ENCODE measurements at regions not wholly inside any gene's neighbourhood (a gene's known extent, or its start where the extent isn't known, plus 50 kb on each side); places are given as distances from the start of the nearest gene placed in this dataset.

DNA sequence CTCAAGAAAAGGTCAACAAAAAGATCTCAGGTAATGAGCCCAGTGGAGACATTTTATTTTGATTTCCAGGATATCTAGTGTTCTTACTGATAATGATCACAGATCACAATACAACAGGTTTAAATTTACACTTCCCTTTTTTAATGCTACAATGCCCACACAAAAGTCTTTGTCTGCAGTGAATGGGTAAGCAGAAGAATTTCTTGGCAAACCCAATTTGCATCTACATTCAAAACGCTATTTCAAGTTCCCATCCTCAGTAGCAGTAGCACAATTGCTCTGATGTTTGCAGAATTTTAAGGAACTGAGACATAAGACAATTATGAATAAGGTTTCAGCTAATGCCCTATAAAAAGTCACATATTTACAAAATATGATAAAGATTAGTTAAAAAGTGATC is 929.4 kb upstream of the PIK3C3 start:
- H3K9me3 Mint-ChIP-seq: no peaks in the 10 kb centered on the region

DNA sequence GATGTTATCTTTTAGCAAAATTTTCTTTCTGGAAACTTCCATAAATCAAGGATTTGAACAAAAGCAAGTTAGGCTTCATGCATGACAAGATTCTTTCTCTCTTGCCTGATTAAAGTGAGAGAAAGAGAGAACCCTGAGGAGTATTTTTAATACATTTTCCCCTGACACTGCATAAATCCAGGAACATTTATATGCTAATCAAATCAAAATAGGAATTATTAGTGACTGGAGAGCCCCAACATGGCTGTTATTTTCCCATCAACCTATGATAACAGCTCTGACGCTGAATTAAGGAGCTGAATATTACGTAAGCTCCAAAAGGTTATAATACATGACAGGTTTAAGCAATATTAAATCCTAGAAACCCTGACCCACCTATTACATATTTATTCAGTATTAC is 930.2 kb upstream of the PIK3C3 start:
- Histone ChIP-seq H3K36me3 (ENCODE audit: control insufficient read depth, insufficient read depth, low read length) (no peaks in the 10 kb centered on the region), H3K9me3 (ENCODE audit: control insufficient read depth, low read length) (no peaks in the 10 kb centered on the region), H3K27me3 (ENCODE audit: control insufficient read depth, insufficient read depth, low read length, poor library complexity, severe bottlenecking) (no peaks in the 10 kb centered on the region), H3K4me1 (ENCODE audit: control insufficient read depth, insufficient read depth, low read length) (no peaks in the 10 kb centered on the region), H3K9ac (ENCODE audit: extremely low read depth, low read length, poor library complexity, severe bottlenecking) (no peak overlapping the region), H3K27ac (ENCODE audit: low read depth, low read length) (no peak overlapping the region), H3K4me3 (ENCODE audit: low read length) (no peak overlapping the region)
- no peaks in the 10 kb centered on the region for H3K36me3 Mint-ChIP-seq (ENCODE audit: low read depth)
- WGBS, 2 experiments (ENCODE audit: insufficient coverage in 1 of 2, insufficient read length in 1 of 2): 95 to 100% methylated on average over 1 to 2 of the region's 2 CpGs
- H3K9me3 Mint-ChIP-seq: no peaks in the 10 kb centered on the region
- H3K4me1 Mint-ChIP-seq: peaks cover 4% of the 10 kb centered on the region
- H3K4me3 Mint-ChIP-seq: no peak overlapping the region
- no peaks in the 10 kb centered on the region for H3K27me3 Mint-ChIP-seq (ENCODE audit: insufficient read depth)
- TF ChIP-seq, protein P1, sequence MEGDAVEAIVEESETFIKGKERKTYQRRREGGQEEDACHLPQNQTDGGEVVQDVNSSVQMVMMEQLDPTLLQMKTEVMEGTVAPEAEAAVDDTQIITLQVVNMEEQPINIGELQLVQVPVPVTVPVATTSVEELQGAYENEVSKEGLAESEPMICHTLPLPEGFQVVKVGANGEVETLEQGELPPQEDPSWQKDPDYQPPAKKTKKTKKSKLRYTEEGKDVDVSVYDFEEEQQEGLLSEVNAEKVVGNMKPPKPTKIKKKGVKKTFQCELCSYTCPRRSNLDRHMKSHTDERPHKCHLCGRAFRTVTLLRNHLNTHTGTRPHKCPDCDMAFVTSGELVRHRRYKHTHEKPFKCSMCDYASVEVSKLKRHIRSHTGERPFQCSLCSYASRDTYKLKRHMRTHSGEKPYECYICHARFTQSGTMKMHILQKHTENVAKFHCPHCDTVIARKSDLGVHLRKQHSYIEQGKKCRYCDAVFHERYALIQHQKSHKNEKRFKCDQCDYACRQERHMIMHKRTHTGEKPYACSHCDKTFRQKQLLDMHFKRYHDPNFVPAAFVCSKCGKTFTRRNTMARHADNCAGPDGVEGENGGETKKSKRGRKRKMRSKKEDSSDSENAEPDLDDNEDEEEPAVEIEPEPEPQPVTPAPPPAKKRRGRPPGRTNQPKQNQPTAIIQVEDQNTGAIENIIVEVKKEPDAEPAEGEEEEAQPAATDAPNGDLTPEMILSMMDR (conservative IDR thresholded peaks at IDR 0.05): no peak
- no peak overlapping the region for H3K27ac Mint-ChIP-seq
- no peak for DNase-seq

More for the DNA sequence above, 929.4 kb upstream of the PIK3C3 start:
- no peaks in the 10 kb centered on the region for H3K36me3 Mint-ChIP-seq (ENCODE audit: low read depth)
- no peak overlapping the region for H3K4me3 Mint-ChIP-seq
- no peak for DNase-seq
- no peaks in the 10 kb centered on the region for H3K4me1 ChIP-seq (ENCODE audit: control insufficient read depth, insufficient read depth, low read length)
- 42% methylated on average over 1 of the region's 1 CpG; no CpG with 5 or more reads in 1 of the 2 experiments for WGBS, 2 experiments (ENCODE audit: insufficient coverage in 1 of 2, insufficient read length in 1 of 2)
- no peak overlapping the region for H3K27ac Mint-ChIP-seq
- no peak overlapping the region for H3K9ac ChIP-seq (ENCODE audit: extremely low read depth, low read length, poor library complexity, severe bottlenecking)
- H3K9me3 ChIP-seq (ENCODE audit: control insufficient read depth, low read length): no peaks in the 10 kb centered on the region
- TF ChIP-seq, protein P1 (conservative IDR thresholded peaks at IDR 0.05): no peak
- no peak overlapping the region for H3K27ac ChIP-seq (ENCODE audit: low read depth, low read length)
- peaks cover 4% of the 10 kb centered on the region for H3K4me1 Mint-ChIP-seq
- no peaks in the 10 kb centered on the region for H3K36me3 ChIP-seq (ENCODE audit: control insufficient read depth, insufficient read depth, low read length)
- no peaks in the 10 kb centered on the region for H3K27me3 Mint-ChIP-seq (ENCODE audit: insufficient read depth)
- H3K4me3 ChIP-seq (ENCODE audit: low read length): no peak overlapping the region
- H3K27me3 ChIP-seq (ENCODE audit: control insufficient read depth, insufficient read depth, low read length, poor library complexity, severe bottlenecking): no peaks in the 10 kb centered on the region

DNA sequence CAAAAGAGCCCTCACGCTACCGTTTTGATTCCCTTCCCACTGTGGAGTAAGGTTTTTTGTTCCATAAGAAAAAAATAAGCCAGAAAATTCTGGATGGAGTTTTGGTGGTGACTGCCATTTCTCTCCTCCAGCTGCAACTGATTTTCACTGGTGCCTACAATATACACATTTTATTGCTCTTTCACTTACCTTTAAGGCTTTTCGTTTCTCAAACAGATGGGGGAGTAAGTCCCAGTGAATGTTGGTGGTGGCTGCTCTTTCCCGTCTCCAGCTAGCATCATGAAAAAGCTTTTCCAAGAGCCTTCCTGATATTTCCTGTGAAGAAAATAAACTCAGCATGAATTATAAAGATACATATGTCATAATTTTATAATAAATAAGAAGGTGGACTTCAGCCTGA is 932.5 kb upstream of the PIK3C3 start:
- no peak overlapping the region for H3K27ac Mint-ChIP-seq
- H3K4me1 Mint-ChIP-seq: peaks cover 4% of the 10 kb centered on the region
- no peak for DNase-seq
- Histone ChIP-seq H3K9ac (ENCODE audit: extremely low read depth, low read length, poor library complexity, severe bottlenecking) (no peak overlapping the region), H3K4me3 (ENCODE audit: low read length) (no peak overlapping the region), H3K27ac (ENCODE audit: low read depth, low read length) (no peak overlapping the region), H3K9me3 (ENCODE audit: control insufficient read depth, low read length) (no peaks in the 10 kb centered on the region), H3K36me3 (ENCODE audit: control insufficient read depth, insufficient read depth, low read length) (no peaks in the 10 kb centered on the region), H3K27me3 (ENCODE audit: control insufficient read depth, insufficient read depth, low read length, poor library complexity, severe bottlenecking) (no peaks in the 10 kb centered on the region), H3K4me1 (ENCODE audit: control insufficient read depth, insufficient read depth, low read length) (no peaks in the 10 kb centered on the region)
- H3K9me3 Mint-ChIP-seq: no peaks in the 10 kb centered on the region
- no peak overlapping the region for H3K4me3 Mint-ChIP-seq
- TF ChIP-seq, protein P1 (conservative IDR thresholded peaks at IDR 0.05): peak; percentile 12
- H3K27me3 Mint-ChIP-seq (ENCODE audit: insufficient read depth): no peaks in the 10 kb centered on the region
- H3K36me3 Mint-ChIP-seq (ENCODE audit: low read depth): no peaks in the 10 kb centered on the region
- WGBS, 2 experiments (ENCODE audit: insufficient coverage in 1 of 2, insufficient read length in 1 of 2): 71 to 80% methylated on average over 1 to 4 of the region's 4 CpGs

Data from endodermal cell (in vitro differentiated cells).